B cell (primary cell): ENCODE measurements at regions not wholly inside any gene's neighbourhood (a gene's known extent, or its start where the extent isn't known, plus 50 kb on each side); places are given as distances from the start of the nearest gene placed in this dataset.

Experiments
- ATAC-seq: fragments of 200-7000 bp; cut with Tn5 transposase; one replicate; pipeline ENCODE4 v1.10.0; 2021; ENCODE audit warnings: low read depth, mild to moderate bottlenecking, moderate number of reproducible peaks, moderate library complexity
- CTCF ChIA-PET: fragments of 350-600 bp; sonication (Branson Sonifier 250); formaldehyde crosslinking; loops from one replicate; lab custom pipeline; 2021; ENCODE audit warnings: antibody characterized with exemption, inconsistent platforms; lab: Charles Lee
- POLR2A ChIA-PET: fragments of 350-600 bp; sonication (Branson Sonifier 250); formaldehyde crosslinking; loops from one replicate; lab custom pipeline; 2021; ENCODE audit warnings: antibody characterized with exemption; lab: Charles Lee
- DNase-seq: peaks from one replicate; pipeline ENCODE4 v3.0.0; 2013
- H2AFZ ChIP-seq: 2 replicates; pipeline ENCODE4 v1.6.1; 2012; ENCODE audit warnings: mild to moderate bottlenecking, low read depth, low read length; ENCODE audit not compliant: insufficient read depth, poor library complexity, severe bottlenecking
- H3K27ac ChIP-seq, 2 donors: 1 replicate in 1 of 2; 2 replicates in 1 of 2; pipeline ENCODE4 v1.5.1; 2012 to 2013; ENCODE audit warnings: low read length in 2 of 2, mild to moderate bottlenecking in 2 of 2, moderate library complexity in 1 of 2
- H3K27me3 ChIP-seq, 4 experiments: fragments of 200-600 bp in 1 of 4; sonication (generic) in 1 of 4; replicated peaks in 1 of 4; 1 replicate in 2 of 4; 2 replicates in 2 of 4; pipeline versions ENCODE4 v1.6.1 to v1.7.0; 2013 to 2016; ENCODE audit warnings: low read length in 3 of 4, mild to moderate bottlenecking in 2 of 4, mixed read lengths in 1 of 4, moderate library complexity in 1 of 4; ENCODE audit not compliant: insufficient read depth in 4 of 4, control insufficient read depth in 3 of 4; ENCODE audit errors: control extremely low read depth in 1 of 4
- H3K36me3 ChIP-seq, 2 experiments: replicated peaks in 1 of 2; 1 replicate in 1 of 2; 2 replicates in 1 of 2; pipeline versions ENCODE4 v1.6.1 to v1.7.1; 2013; ENCODE audit warnings: low read length in 1 of 2; ENCODE audit not compliant: insufficient read depth in 2 of 2, control insufficient read depth in 1 of 2; ENCODE audit errors: control extremely low read depth in 1 of 2, extremely low read depth in 1 of 2
- H3K4me1 ChIP-seq, 2 donors: fragments of 200-600 bp in 1 of 2; sonication (generic) in 1 of 2; 1 replicate in 1 of 2; 2 replicates in 1 of 2; pipeline versions ENCODE4 v1.5.1 to v1.6.1; 2013 to 2017; ENCODE audit warnings: low read length in 2 of 2; ENCODE audit not compliant: control insufficient read depth in 2 of 2, insufficient read depth in 2 of 2
- H3K4me2 ChIP-seq: replicated peaks from 2 replicates; pipeline ENCODE3; 2012; ENCODE audit warnings: mild to moderate bottlenecking, low read depth, low read length; ENCODE audit not compliant: poor library complexity, severe bottlenecking
- H3K4me3 ChIP-seq, 5 experiments: fragments of 200-600 bp in 1 of 5; sonication (generic) in 1 of 5; 1 replicate in 3 of 5; 2 replicates in 2 of 5; pipeline versions ENCODE4 v1.5.1 to v1.7.0; 2011 to 2016; ENCODE audit warnings: low read length in 4 of 5, mild to moderate bottlenecking in 4 of 5, low read depth in 2 of 5, control low read depth in 1 of 5, moderate library complexity in 1 of 5; ENCODE audit not compliant: insufficient read depth in 1 of 5; ENCODE audit errors: control extremely low read depth in 1 of 5, extremely low read depth in 1 of 5
- H3K79me2 ChIP-seq: fragments of 200-600 bp; sonication (generic); one replicate; pipeline ENCODE4 v1.6.0; 2016; ENCODE audit warnings: low read length; ENCODE audit not compliant: control insufficient read depth, insufficient read depth
- H3K9ac ChIP-seq: fragments of 200-600 bp; sonication (generic); 2 replicates; pipeline ENCODE4 v1.6.1; 2017; ENCODE audit warnings: mild to moderate bottlenecking, low read length, moderate library complexity
- H3K9me3 ChIP-seq, 3 donors: one replicate each; pipeline versions ENCODE4 v1.6.1 to v1.7.1; 2013; ENCODE audit warnings: low read length in 2 of 3; ENCODE audit not compliant: control insufficient read depth in 2 of 3, insufficient read depth in 1 of 3; ENCODE audit errors: control extremely low read depth in 1 of 3
- H4K20me1 ChIP-seq: 2 replicates; pipeline ENCODE4 v1.6.0; 2012; ENCODE audit warnings: mild to moderate bottlenecking, low read length; ENCODE audit not compliant: insufficient read depth, control insufficient read depth, poor library complexity, severe bottlenecking
- H3K27ac Mint-ChIP-seq: one replicate; pipeline ENCODE4 v1.8.0; 2021; ENCODE audit warnings: mixed read lengths
- H3K27me3 Mint-ChIP-seq: one replicate; pipeline ENCODE4 v1.8.0; 2021; ENCODE audit warnings: mixed read lengths
- H3K4me1 Mint-ChIP-seq: one replicate; pipeline ENCODE4 v1.8.0; 2021; ENCODE audit warnings: mixed read lengths
- H3K4me3 Mint-ChIP-seq: one replicate; pipeline ENCODE4 v1.8.0; 2021; ENCODE audit warnings: mixed read lengths
- H3K9me3 Mint-ChIP-seq: one replicate; pipeline ENCODE4 v1.8.0; 2022; ENCODE audit warnings: mixed read lengths; ENCODE audit not compliant: insufficient read depth
- CTCF ChIP-seq: fragments of 200-600 bp; IDR thresholded peaks from one replicate; pipeline ENCODE4 v1.8.0; 2022; ENCODE audit warnings: antibody characterized with exemption, mild to moderate bottlenecking
- EZH2 ChIP-seq: IDR thresholded peaks from 2 replicates; pipeline ENCODE4 v1.6.1; 2012; ENCODE audit warnings: borderline replicate concordance, low read depth, mild to moderate bottlenecking, moderate library complexity, low read length; ENCODE audit not compliant: insufficient read depth, poor library complexity, severe bottlenecking
- intact Hi-C: fragments of 100-400 bp; cut with micrococcal nuclease; formaldehyde crosslinking; loops from one replicate; pipeline ENCODE4 v1.10.0; 2022

DNA sequence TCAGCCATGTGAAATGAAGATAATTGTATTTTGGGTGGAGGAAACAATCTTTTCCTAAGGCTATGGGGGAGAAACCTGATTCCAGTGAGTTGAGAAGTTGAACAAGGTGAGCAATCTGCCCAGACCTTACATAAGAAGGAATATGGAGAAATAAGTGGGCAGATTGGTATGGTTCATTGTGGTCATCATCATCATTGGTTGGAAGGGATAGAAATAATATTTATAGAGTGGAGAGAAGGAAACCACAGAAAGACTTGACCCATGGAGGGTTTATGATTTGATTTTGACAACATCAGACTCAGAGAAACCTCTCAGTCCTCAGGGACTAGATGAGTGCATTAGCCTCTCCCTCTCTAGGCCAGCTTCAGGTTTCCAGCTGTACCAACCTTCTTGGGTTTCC, 177.9 kb upstream of the NEIL3 start:
- Histone ChIP-seq H3K79me2 (no peaks in the 10 kb centered on the region), H3K27me3 (no peaks in the 10 kb centered on the region), H3K9ac (no peak overlapping the region), H3K27ac (no peak overlapping the region), H4K20me1 (no peaks in the 10 kb centered on the region), H3K4me1 (no peaks in the 10 kb centered on the region), H3K9me3 (peaks cover 0 to 9% (median 2%) of the 10 kb centered on the region in 3 donors), H2AFZ (no peak overlapping the region), H3K4me3 (no peak overlapping the region), H3K4me2 (no peak overlapping the region), H3K36me3 (no peaks in the 10 kb centered on the region)
- DNase-seq = no peak
- TF ChIP-seq EZH2 = no peak
- TF ChIP-seq CTCF = no peak
- CTCF ChIA-PET = no interaction called here
- no peak overlapping the region for H3K4me3 Mint-ChIP-seq
- intact Hi-C loops = no loop called here
- no peaks in the 10 kb centered on the region for H3K27me3 Mint-ChIP-seq
- H3K4me1 Mint-ChIP-seq = no peaks in the 10 kb centered on the region
- H3K27ac Mint-ChIP-seq = no peak overlapping the region
- H3K9me3 Mint-ChIP-seq = peaks cover 5% of the 10 kb centered on the region
- no peak for ATAC-seq
- POLR2A ChIA-PET = no interaction called here

- Mint-ChIP-seq H3K4me3 (no peak overlapping the region), H3K4me1 (no peaks in the 10 kb centered on the region), H3K9me3 (no peaks in the 10 kb centered on the region), H3K27ac (no peak overlapping the region), H3K27me3 (no peaks in the 10 kb centered on the region)
- no peaks in the 10 kb centered on the region for H3K36me3 ChIP-seq
- H3K27ac ChIP-seq = no peak overlapping the region
- ATAC-seq (no peak), DNase-seq (no peak)
- no peak overlapping the region for H3K4me3 ChIP-seq
- H3K4me1 ChIP-seq = no peaks in the 10 kb centered on the region
- intact Hi-C loops = no loop called here
- no peaks in the 10 kb centered on the region for H4K20me1 ChIP-seq
- no peak overlapping the region for H3K4me2 ChIP-seq
- H3K27me3 ChIP-seq = no peaks in the 10 kb centered on the region
- ChIA-PET CTCF (no interaction called here), POLR2A (no interaction called here)
- H3K9ac ChIP-seq = no peak overlapping the region
- TF ChIP-seq EZH2 (no peak), CTCF (no peak)
- no peak overlapping the region for H2AFZ ChIP-seq
- H3K79me2 ChIP-seq = no peaks in the 10 kb centered on the region
- no peaks in the 10 kb centered on the region for H3K9me3 ChIP-seq
Measured at GRCh38 chr4:177147668-177148067, 162.0 kb upstream of the NEIL3 start.
